Keratinocyte (primary cell): ENCODE measurements at regions not wholly inside any gene's neighbourhood (a gene's known extent, or its start where the extent isn't known, plus 50 kb on each side); places are given as distances from the start of the nearest gene placed in this dataset.

Experiments used
- EZH2 ChIP-seq: IDR thresholded peaks from one replicate; pipeline ENCODE4 v1.6.1; 2012; ENCODE audit warnings: inconsistent platforms, mild to moderate bottlenecking, low read length, moderate library complexity
- TF ChIP-seq, protein P1 (sequence below), 3 experiments: IDR thresholded peaks in 1 of 3; conservative IDR thresholded peaks in 1 of 3; optimal IDR thresholded peaks in 1 of 3; 2 replicates in 2 of 3; 3 replicates in 1 of 3; pipeline versions ENCODE3 to v1.5.1; 2011; ENCODE audit warnings: low read length in 3 of 3, mild to moderate bottlenecking in 3 of 3, moderate library complexity in 2 of 3, control low read depth in 1 of 3, inconsistent platforms in 1 of 3; ENCODE audit not compliant: insufficient read depth in 2 of 3; ENCODE audit errors: extremely low read depth in 1 of 3

DNA sequence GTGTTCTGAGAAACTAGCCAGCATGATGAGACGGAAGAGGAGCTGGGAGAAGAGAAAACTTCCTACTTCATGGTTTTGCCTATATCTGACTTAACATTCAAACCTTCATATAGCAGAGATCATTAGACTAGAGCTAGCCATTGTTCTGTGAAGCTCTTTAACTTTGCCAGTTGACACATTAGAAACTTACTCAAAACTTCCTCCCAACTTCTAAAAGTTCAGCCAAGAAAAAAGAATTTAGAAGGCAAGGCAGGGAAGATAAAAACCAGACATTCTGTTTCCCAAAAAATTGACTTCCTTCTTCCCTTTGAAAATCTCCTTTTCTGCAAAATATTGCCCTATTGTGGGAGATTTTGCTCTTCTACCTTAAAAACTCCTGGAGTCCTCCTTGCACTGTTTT lies 134.8 kb upstream of the UST start:
- TF ChIP-seq, protein P1, sequence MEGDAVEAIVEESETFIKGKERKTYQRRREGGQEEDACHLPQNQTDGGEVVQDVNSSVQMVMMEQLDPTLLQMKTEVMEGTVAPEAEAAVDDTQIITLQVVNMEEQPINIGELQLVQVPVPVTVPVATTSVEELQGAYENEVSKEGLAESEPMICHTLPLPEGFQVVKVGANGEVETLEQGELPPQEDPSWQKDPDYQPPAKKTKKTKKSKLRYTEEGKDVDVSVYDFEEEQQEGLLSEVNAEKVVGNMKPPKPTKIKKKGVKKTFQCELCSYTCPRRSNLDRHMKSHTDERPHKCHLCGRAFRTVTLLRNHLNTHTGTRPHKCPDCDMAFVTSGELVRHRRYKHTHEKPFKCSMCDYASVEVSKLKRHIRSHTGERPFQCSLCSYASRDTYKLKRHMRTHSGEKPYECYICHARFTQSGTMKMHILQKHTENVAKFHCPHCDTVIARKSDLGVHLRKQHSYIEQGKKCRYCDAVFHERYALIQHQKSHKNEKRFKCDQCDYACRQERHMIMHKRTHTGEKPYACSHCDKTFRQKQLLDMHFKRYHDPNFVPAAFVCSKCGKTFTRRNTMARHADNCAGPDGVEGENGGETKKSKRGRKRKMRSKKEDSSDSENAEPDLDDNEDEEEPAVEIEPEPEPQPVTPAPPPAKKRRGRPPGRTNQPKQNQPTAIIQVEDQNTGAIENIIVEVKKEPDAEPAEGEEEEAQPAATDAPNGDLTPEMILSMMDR (optimal IDR thresholded peaks at IDR 0.05 in 1 of 3, IDR thresholded peaks at IDR 0.05 in 1 of 3, conservative IDR thresholded peaks at IDR 0.05 in 1 of 3; ENCODE audit: extremely low read depth in 1 of 3, insufficient read depth in 2 of 3, low read length in 3 of 3) = no peak
- TF ChIP-seq EZH2 = no peak
